HAP-1 (cell line): ENCODE measurements at regions not wholly inside any gene's neighbourhood (a gene's known extent, or its start where the extent isn't known, plus 50 kb on each side); places are given as distances from the start of the nearest gene placed in this dataset.

ENCODE experiments used
- DNase-seq, 2 experiments: peaks; one replicate each; pipeline ENCODE4 v3.0.0-alpha.2; 2016 to 2020; ENCODE audit warnings: low spot score in 2 of 2
- H3K27me3 ChIP-seq: fragments of 250-450 bp; sonication (Bioruptor Pico); 2 replicates; pipeline ENCODE4 v1.5.1; 2020; ENCODE audit warnings: low read depth, mild to moderate bottlenecking, moderate library complexity
- H3K36me3 ChIP-seq: fragments of 250-450 bp; sonication (Bioruptor Pico); replicated peaks from 2 replicates; pipeline ENCODE4 v1.5.1; 2020; ENCODE audit warnings: mild to moderate bottlenecking
- H3K4me1 ChIP-seq: fragments of 250-450 bp; sonication (Bioruptor Pico); 2 replicates; pipeline ENCODE4 v1.5.1; 2020; ENCODE audit warnings: mild to moderate bottlenecking
- H3K4me3 ChIP-seq: fragments of 250-450 bp; sonication (Bioruptor Pico); 2 replicates; pipeline ENCODE4 v1.5.1; 2020; ENCODE audit warnings: mild to moderate bottlenecking, moderate library complexity
- H3K9me3 ChIP-seq: fragments of 250-450 bp; sonication (Bioruptor Pico); 2 replicates; pipeline ENCODE4 v1.5.1; 2020; ENCODE audit warnings: mild to moderate bottlenecking, moderate library complexity
- in situ Hi-C: fragments of 300-500 bp; cut with MboI; formaldehyde crosslinking; loops from 3 replicates; pipeline ENCODE4 v1.14.3; 2020; ENCODE audit warnings: low sequenced_read_pairs, inconsistent platforms, mixed read lengths

GRCh38 chr1:79472067-79472656 is 465.6 kb upstream of the ADGRL4 start:
- DNase-seq: no peak
- no peaks in the 10 kb centered on the region for H3K36me3 ChIP-seq
- no peak overlapping the region for H3K4me3 ChIP-seq
- no peaks in the 10 kb centered on the region for H3K27me3 ChIP-seq
- in situ Hi-C loops: no loop called here
- no peaks in the 10 kb centered on the region for H3K9me3 ChIP-seq
- H3K4me1 ChIP-seq: no peaks in the 10 kb centered on the region

GRCh38 chr1:79469139-79469538 is 462.6 kb upstream of the ADGRL4 start:
- in situ Hi-C loops: no loop called here
- no peaks in the 10 kb centered on the region for H3K27me3 ChIP-seq
- no peaks in the 10 kb centered on the region for H3K4me1 ChIP-seq
- H3K4me3 ChIP-seq: no peak overlapping the region
- DNase-seq: no peak
- no peaks in the 10 kb centered on the region for H3K36me3 ChIP-seq
- no peaks in the 10 kb centered on the region for H3K9me3 ChIP-seq

- no peak overlapping the region for H3K4me3 ChIP-seq
- H3K4me1 ChIP-seq: no peaks in the 10 kb centered on the region
- no peaks in the 10 kb centered on the region for H3K9me3 ChIP-seq
- H3K27me3 ChIP-seq: no peaks in the 10 kb centered on the region
- in situ Hi-C loops: no loop called here
- H3K36me3 ChIP-seq: no peaks in the 10 kb centered on the region
- DNase-seq: no peak
Measured at GRCh38 chr1:79460773-79461436, 454.4 kb upstream of the ADGRL4 start.

GRCh38 chr1:79457562-79458224 is 451.2 kb upstream of the ADGRL4 start:
- no peaks in the 10 kb centered on the region for H3K27me3 ChIP-seq
- DNase-seq: no peak
- H3K36me3 ChIP-seq: no peaks in the 10 kb centered on the region
- H3K4me3 ChIP-seq: no peak overlapping the region
- no peaks in the 10 kb centered on the region for H3K9me3 ChIP-seq
- H3K4me1 ChIP-seq: no peaks in the 10 kb centered on the region
- in situ Hi-C loops: no loop called here

GRCh38 chr1:79448426-79448825 is 441.9 kb upstream of the ADGRL4 start:
- H3K27me3 ChIP-seq: no peaks in the 10 kb centered on the region
- H3K4me1 ChIP-seq: no peaks in the 10 kb centered on the region
- no peak overlapping the region for H3K4me3 ChIP-seq
- in situ Hi-C loops: no loop called here
- DNase-seq: no peak
- no peaks in the 10 kb centered on the region for H3K9me3 ChIP-seq
- H3K36me3 ChIP-seq: no peaks in the 10 kb centered on the region

- H3K9me3 ChIP-seq: no peaks in the 10 kb centered on the region
- H3K4me3 ChIP-seq: no peak overlapping the region
- no peaks in the 10 kb centered on the region for H3K36me3 ChIP-seq
- no peak for DNase-seq
- H3K4me1 ChIP-seq: no peaks in the 10 kb centered on the region
- no peaks in the 10 kb centered on the region for H3K27me3 ChIP-seq
- in situ Hi-C loops: no loop called here
Measured at GRCh38 chr1:79441238-79441637, 434.7 kb upstream of the ADGRL4 start.

GRCh38 chr1:79437540-79437939 is 431.0 kb upstream of the ADGRL4 start:
- no peak for DNase-seq
- in situ Hi-C loops: no loop called here
- Histone ChIP-seq H3K9me3 (no peaks in the 10 kb centered on the region), H3K27me3 (no peaks in the 10 kb centered on the region), H3K36me3 (no peaks in the 10 kb centered on the region), H3K4me3 (no peak overlapping the region), H3K4me1 (no peaks in the 10 kb centered on the region)

GRCh38 chr1:79431340-79431739 is 424.8 kb upstream of the ADGRL4 start:
- in situ Hi-C loops: no loop called here
- no peaks in the 10 kb centered on the region for H3K27me3 ChIP-seq
- H3K4me3 ChIP-seq: no peak overlapping the region
- no peaks in the 10 kb centered on the region for H3K36me3 ChIP-seq
- no peaks in the 10 kb centered on the region for H3K9me3 ChIP-seq
- no peaks in the 10 kb centered on the region for H3K4me1 ChIP-seq
- DNase-seq: no peak

- no peaks in the 10 kb centered on the region for H3K9me3 ChIP-seq
- no peak overlapping the region for H3K4me3 ChIP-seq
- in situ Hi-C loops: no loop called here
- H3K36me3 ChIP-seq: no peaks in the 10 kb centered on the region
- no peaks in the 10 kb centered on the region for H3K27me3 ChIP-seq
- no peaks in the 10 kb centered on the region for H3K4me1 ChIP-seq
- DNase-seq: no peak
Measured at GRCh38 chr1:79430437-79430836, 423.9 kb upstream of the ADGRL4 start.

- H3K36me3 ChIP-seq: no peaks in the 10 kb centered on the region
- in situ Hi-C loops: no loop called here
- no peak for DNase-seq
- H3K4me3 ChIP-seq: no peak overlapping the region
- H3K9me3 ChIP-seq: no peaks in the 10 kb centered on the region
- H3K27me3 ChIP-seq: no peaks in the 10 kb centered on the region
- no peaks in the 10 kb centered on the region for H3K4me1 ChIP-seq
Measured at GRCh38 chr1:79422726-79423125, 416.2 kb upstream of the ADGRL4 start.

- Histone ChIP-seq H3K36me3 (no peaks in the 10 kb centered on the region), H3K4me1 (no peaks in the 10 kb centered on the region), H3K9me3 (no peaks in the 10 kb centered on the region), H3K4me3 (no peak overlapping the region), H3K27me3 (no peaks in the 10 kb centered on the region)
- in situ Hi-C loops: no loop called here
- DNase-seq: no peak
Measured at GRCh38 chr1:79398501-79398900, 392.0 kb upstream of the ADGRL4 start.

GRCh38 chr1:79396901-79397300 is 390.4 kb upstream of the ADGRL4 start:
- in situ Hi-C loops: no loop called here
- no peaks in the 10 kb centered on the region for H3K4me1 ChIP-seq
- no peak for DNase-seq

GRCh38 chr1:79388694-79389361 is 382.3 kb upstream of the ADGRL4 start:
- Histone ChIP-seq H3K9me3 (no peaks in the 10 kb centered on the region), H3K27me3 (no peaks in the 10 kb centered on the region), H3K4me1 (no peaks in the 10 kb centered on the region), H3K4me3 (no peak overlapping the region), H3K36me3 (no peaks in the 10 kb centered on the region)
- DNase-seq: no peak
- in situ Hi-C loops: no loop called here

More at GRCh38 chr1:79396901-79397300, 390.4 kb upstream of the ADGRL4 start:
- no peak overlapping the region for H3K4me3 ChIP-seq
- H3K27me3 ChIP-seq: no peaks in the 10 kb centered on the region
- no peaks in the 10 kb centered on the region for H3K9me3 ChIP-seq
- no peaks in the 10 kb centered on the region for H3K36me3 ChIP-seq

- H3K36me3 ChIP-seq: no peaks in the 10 kb centered on the region
- H3K27me3 ChIP-seq: no peaks in the 10 kb centered on the region
- in situ Hi-C loops: no loop called here
- no peaks in the 10 kb centered on the region for H3K4me1 ChIP-seq
- H3K9me3 ChIP-seq: no peaks in the 10 kb centered on the region
- no peak for DNase-seq
- H3K4me3 ChIP-seq: no peak overlapping the region
Measured at GRCh38 chr1:79386730-79387129, 380.2 kb upstream of the ADGRL4 start.
